Neural cell (in vitro differentiated cells): ENCODE measurements at regions not wholly inside any gene's neighbourhood (a gene's known extent, or its start where the extent isn't known, plus 50 kb on each side); places are given as distances from the start of the nearest gene placed in this dataset.

Experiments used
- H2AFZ ChIP-seq: fragments of 200-600, 300-800 bp; sonication (generic), shearing (Covaris generic); 2 replicates; pipeline ENCODE4 v1.6.0; 2014; ENCODE audit warnings: low read depth, mild to moderate bottlenecking, antibody characterized with exemption, low read length, moderate library complexity
- H3F3A ChIP-seq: fragments of 200-600 bp; shearing (Covaris generic); 2 replicates; pipeline ENCODE4 v1.6.1; 2016; ENCODE audit warnings: mild to moderate bottlenecking, moderate library complexity, mixed read lengths, antibody characterized with exemption, low read length; ENCODE audit not compliant: insufficient read depth, poor library complexity, severe bottlenecking
- H3K27ac ChIP-seq: fragments of 200-600, 300-800 bp; sonication (generic), shearing (Covaris generic); 2 replicates; pipeline ENCODE4 v1.5.1; 2014; ENCODE audit warnings: mild to moderate bottlenecking, low read length, moderate library complexity
- H3K27me3 ChIP-seq: fragments of 300-800, 200-600 bp; sonication (generic), shearing (Covaris generic); 2 replicates; pipeline ENCODE4 v1.6.0; 2014; ENCODE audit warnings: mild to moderate bottlenecking, low read depth, low read length, moderate library complexity; ENCODE audit not compliant: insufficient read depth
- H3K36me3 ChIP-seq: fragments of 300-800, 200-600 bp; sonication (generic), shearing (Covaris generic); 2 replicates; pipeline ENCODE4 v1.5.1; 2014; ENCODE audit warnings: mild to moderate bottlenecking, antibody characterized with exemption, low read length, moderate library complexity; ENCODE audit not compliant: insufficient read depth
- H3K4me2 ChIP-seq: fragments of 300-800, 200-600 bp; sonication (generic), shearing (Covaris generic); 2 replicates; pipeline ENCODE4 v1.6.0; 2014; ENCODE audit warnings: mild to moderate bottlenecking, low read length
- H3K4me3 ChIP-seq: fragments of 300-800, 200-600 bp; sonication (generic), shearing (Covaris generic); 2 replicates; pipeline ENCODE4 v1.5.1; 2014; ENCODE audit warnings: mild to moderate bottlenecking, low read length, moderate library complexity
- H3K79me2 ChIP-seq: fragments of 200-600 bp; shearing (Covaris generic); replicated peaks from 2 replicates; pipeline ENCODE4 v1.6.0; 2014; ENCODE audit warnings: mild to moderate bottlenecking, low read length, moderate library complexity; ENCODE audit not compliant: insufficient read depth
- H3K9ac ChIP-seq: fragments of 300-800, 200-600 bp; sonication (generic), shearing (Covaris generic); 2 replicates; pipeline ENCODE4 v1.6.1; 2016; ENCODE audit warnings: mild to moderate bottlenecking, low read length, mixed read lengths
- H3K9me2 ChIP-seq: fragments of 200-600 bp; shearing (Covaris generic); 2 replicates; pipeline ENCODE4 v1.6.1; 2016; ENCODE audit warnings: mild to moderate bottlenecking, low read length, mixed read lengths; ENCODE audit not compliant: insufficient read depth
- H3K9me3 ChIP-seq: fragments of 200-600, 300-800 bp; sonication (generic), shearing (Covaris generic); 2 replicates; pipeline ENCODE4 v1.6.1; 2016; ENCODE audit warnings: mild to moderate bottlenecking, mixed run types, low read length, moderate library complexity, mixed read lengths
- H4K20me1 ChIP-seq: fragments of 200-600 bp; shearing (Covaris generic); 2 replicates; pipeline ENCODE4 v1.6.1; 2016; ENCODE audit warnings: mild to moderate bottlenecking, mixed run types; ENCODE audit not compliant: insufficient read depth
- EP300 ChIP-seq: fragments of 450-650 bp; conservative IDR thresholded peaks from 2 replicates; pipeline ENCODE4 v1.6.1; 2014; ENCODE audit warnings: antibody characterized with exemption, mild to moderate bottlenecking, moderate library complexity; ENCODE audit not compliant: poor library complexity, severe bottlenecking
- EZH2 ChIP-seq: fragments of 200-600, 300-800 bp; shearing (Covaris generic), sonication (generic); IDR thresholded peaks from 2 replicates; pipeline ENCODE4 v1.6.1; 2014; ENCODE audit warnings: antibody characterized with exemption, low read length, borderline replicate concordance, mild to moderate bottlenecking; ENCODE audit not compliant: insufficient read depth, poor library complexity, severe bottlenecking
- MXI1 ChIP-seq: fragments of 450-650 bp; conservative IDR thresholded peaks from 2 replicates; pipeline ENCODE4 v1.6.1; 2014; ENCODE audit warnings: antibody characterized with exemption, mild to moderate bottlenecking; ENCODE audit not compliant: poor library complexity, severe bottlenecking
- POLR2AphosphoS5 ChIP-seq: IDR thresholded peaks from 2 replicates; pipeline ENCODE4 v1.6.1; 2012
- RAD21 ChIP-seq: fragments of 450-650 bp; conservative IDR thresholded peaks from 2 replicates; pipeline ENCODE4 v1.6.1; 2014; ENCODE audit warnings: antibody characterized with exemption, mild to moderate bottlenecking, moderate library complexity
- SMC3 ChIP-seq: fragments of 450-650 bp; conservative IDR thresholded peaks from 2 replicates; pipeline ENCODE4 v1.6.1; 2014; ENCODE audit warnings: antibody characterized with exemption, mild to moderate bottlenecking, moderate library complexity; ENCODE audit not compliant: poor library complexity
- TAF1 ChIP-seq: IDR thresholded peaks from 2 replicates; pipeline ENCODE4 v1.6.1; 2012; ENCODE audit warnings: low read depth
- TF ChIP-seq, protein P1 (sequence below): fragments of 450-650 bp; IDR thresholded peaks from 2 replicates; pipeline ENCODE4 v1.5.1; 2014; ENCODE audit warnings: antibody characterized with exemption, mild to moderate bottlenecking, moderate library complexity; ENCODE audit not compliant: poor library complexity, severe bottlenecking
- TF ChIP-seq, protein P2 (sequence below): IDR thresholded peaks from 2 replicates; pipeline ENCODE4 v1.6.1; 2012; ENCODE audit warnings: borderline replicate concordance

DNA sequence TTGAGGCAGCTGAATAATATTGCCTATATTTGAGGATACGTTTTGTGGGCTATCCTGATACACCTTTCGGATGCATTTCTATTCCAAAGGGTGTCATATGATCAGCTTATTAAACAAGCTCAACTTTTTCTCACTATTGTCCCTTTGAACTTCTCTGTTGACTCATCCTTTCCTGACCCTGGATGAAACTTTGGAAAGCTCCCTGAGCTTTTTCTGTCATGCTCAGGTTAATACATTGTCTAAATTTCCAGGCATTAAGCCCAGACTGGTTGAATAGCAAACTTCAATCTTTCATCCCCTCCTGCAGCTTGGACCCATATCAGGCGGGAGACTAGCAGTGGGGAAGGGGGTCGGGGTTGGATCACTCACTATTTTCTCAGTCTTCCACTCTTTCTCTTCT, 104.9 kb upstream of the PTPN3 start:
- Histone ChIP-seq H3K79me2 (no peaks in the 10 kb centered on the region), H3K9ac (no peak overlapping the region), H3F3A (no peaks in the 10 kb centered on the region), H4K20me1 (no peaks in the 10 kb centered on the region), H2AFZ (no peak overlapping the region), H3K27ac (no peak overlapping the region), H3K4me2 (no peak overlapping the region), H3K4me3 (no peak overlapping the region), H3K36me3 (no peaks in the 10 kb centered on the region), H3K9me3 (no peaks in the 10 kb centered on the region), H3K9me2 (no peaks in the 10 kb centered on the region), H3K27me3 (no peaks in the 10 kb centered on the region)
- no peak for TF ChIP-seq EZH2
- TF ChIP-seq TAF1: no peak
- TF ChIP-seq EP300: no peak
- no peak for TF ChIP-seq MXI1
- TF ChIP-seq, protein P1, sequence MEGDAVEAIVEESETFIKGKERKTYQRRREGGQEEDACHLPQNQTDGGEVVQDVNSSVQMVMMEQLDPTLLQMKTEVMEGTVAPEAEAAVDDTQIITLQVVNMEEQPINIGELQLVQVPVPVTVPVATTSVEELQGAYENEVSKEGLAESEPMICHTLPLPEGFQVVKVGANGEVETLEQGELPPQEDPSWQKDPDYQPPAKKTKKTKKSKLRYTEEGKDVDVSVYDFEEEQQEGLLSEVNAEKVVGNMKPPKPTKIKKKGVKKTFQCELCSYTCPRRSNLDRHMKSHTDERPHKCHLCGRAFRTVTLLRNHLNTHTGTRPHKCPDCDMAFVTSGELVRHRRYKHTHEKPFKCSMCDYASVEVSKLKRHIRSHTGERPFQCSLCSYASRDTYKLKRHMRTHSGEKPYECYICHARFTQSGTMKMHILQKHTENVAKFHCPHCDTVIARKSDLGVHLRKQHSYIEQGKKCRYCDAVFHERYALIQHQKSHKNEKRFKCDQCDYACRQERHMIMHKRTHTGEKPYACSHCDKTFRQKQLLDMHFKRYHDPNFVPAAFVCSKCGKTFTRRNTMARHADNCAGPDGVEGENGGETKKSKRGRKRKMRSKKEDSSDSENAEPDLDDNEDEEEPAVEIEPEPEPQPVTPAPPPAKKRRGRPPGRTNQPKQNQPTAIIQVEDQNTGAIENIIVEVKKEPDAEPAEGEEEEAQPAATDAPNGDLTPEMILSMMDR: no peak

DNA sequence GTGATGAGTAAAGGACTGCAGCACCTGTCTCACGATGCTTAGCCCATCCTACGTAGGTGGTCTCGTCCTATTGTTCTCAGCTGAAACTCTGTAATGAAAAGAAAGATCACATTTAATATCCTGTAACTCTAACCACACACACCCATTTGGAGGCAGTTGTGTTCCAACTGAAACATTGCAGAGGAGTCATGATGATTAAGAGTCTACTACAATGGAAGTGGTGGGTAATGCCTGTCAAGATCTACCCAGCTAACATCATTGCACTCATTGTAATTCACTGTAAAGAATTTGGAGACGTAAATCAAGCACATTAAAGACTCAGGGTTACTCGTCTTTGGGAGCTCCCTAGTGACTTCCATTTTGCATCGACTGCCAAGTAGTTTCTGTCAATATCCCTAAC, 106.0 kb upstream of the PTPN3 start:
- Histone ChIP-seq H3K9me3 (no peaks in the 10 kb centered on the region), H3K4me2 (no peak overlapping the region), H3F3A (no peaks in the 10 kb centered on the region), H3K9ac (no peak overlapping the region), H3K79me2 (no peaks in the 10 kb centered on the region), H3K4me3 (no peak overlapping the region), H2AFZ (no peak overlapping the region), H3K9me2 (no peaks in the 10 kb centered on the region), H4K20me1 (no peaks in the 10 kb centered on the region), H3K36me3 (no peaks in the 10 kb centered on the region), H3K27ac (no peak overlapping the region), H3K27me3 (no peaks in the 10 kb centered on the region)
- TF ChIP-seq, protein P1: no peak
- no peak for TF ChIP-seq EZH2
- no peak for TF ChIP-seq MXI1
- no peak for TF ChIP-seq TAF1
- TF ChIP-seq POLR2AphosphoS5: no peak
- no peak for TF ChIP-seq SMC3
- no peak for TF ChIP-seq EP300
- no peak for TF ChIP-seq RAD21
- TF ChIP-seq, protein P2, sequence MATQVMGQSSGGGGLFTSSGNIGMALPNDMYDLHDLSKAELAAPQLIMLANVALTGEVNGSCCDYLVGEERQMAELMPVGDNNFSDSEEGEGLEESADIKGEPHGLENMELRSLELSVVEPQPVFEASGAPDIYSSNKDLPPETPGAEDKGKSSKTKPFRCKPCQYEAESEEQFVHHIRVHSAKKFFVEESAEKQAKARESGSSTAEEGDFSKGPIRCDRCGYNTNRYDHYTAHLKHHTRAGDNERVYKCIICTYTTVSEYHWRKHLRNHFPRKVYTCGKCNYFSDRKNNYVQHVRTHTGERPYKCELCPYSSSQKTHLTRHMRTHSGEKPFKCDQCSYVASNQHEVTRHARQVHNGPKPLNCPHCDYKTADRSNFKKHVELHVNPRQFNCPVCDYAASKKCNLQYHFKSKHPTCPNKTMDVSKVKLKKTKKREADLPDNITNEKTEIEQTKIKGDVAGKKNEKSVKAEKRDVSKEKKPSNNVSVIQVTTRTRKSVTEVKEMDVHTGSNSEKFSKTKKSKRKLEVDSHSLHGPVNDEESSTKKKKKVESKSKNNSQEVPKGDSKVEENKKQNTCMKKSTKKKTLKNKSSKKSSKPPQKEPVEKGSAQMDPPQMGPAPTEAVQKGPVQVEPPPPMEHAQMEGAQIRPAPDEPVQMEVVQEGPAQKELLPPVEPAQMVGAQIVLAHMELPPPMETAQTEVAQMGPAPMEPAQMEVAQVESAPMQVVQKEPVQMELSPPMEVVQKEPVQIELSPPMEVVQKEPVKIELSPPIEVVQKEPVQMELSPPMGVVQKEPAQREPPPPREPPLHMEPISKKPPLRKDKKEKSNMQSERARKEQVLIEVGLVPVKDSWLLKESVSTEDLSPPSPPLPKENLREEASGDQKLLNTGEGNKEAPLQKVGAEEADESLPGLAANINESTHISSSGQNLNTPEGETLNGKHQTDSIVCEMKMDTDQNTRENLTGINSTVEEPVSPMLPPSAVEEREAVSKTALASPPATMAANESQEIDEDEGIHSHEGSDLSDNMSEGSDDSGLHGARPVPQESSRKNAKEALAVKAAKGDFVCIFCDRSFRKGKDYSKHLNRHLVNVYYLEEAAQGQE: no peak
